ENCODE measurements at regions not wholly inside any gene's neighbourhood (a gene's known extent, or its start where the extent isn't known, plus 50 kb on each side); places are given as distances from the start of the nearest gene placed in this dataset.

DNA sequence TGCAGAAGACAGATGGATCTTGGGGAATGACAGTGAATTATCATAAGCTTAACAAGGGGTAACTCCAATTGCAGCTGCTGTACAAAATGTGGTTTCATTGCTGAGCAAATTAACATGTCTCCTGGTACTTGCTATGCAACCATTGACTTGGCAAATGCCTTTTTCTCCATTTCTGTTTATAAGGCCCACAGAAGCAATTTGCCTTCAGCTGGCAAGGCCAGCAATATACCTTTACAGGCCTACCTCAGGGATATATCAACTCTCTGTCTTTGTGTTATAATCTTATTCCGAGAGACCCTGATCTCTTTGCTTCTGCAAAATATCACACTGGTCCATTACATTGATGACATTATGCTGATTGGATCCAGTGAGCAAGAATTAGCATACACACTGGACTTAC, 52.7 kb upstream of the KIAA0040 start:
- intact Hi-C loops (cut with micrococcal nuclease; ENCODE audit: unreplicated experiment) (no loop called here), in situ Hi-C loops (cut with HindIII; ENCODE audit: low pct_unique_long_range_greater_than_20kb, low sequenced_read_pairs) (no loop called here)
- H3K4me3 ChIP-seq (ENCODE audit: low read depth in 2 of 2, low read length in 2 of 2), result no peak overlapping the region
- ATAC-seq, result no peak
- POLR2A ChIA-PET, result interaction anchor here (0.6 kb wide), 1 partner anchor 950 kb away, joined by 3 read pairs; no protein-coding TSS in a partner anchor
- TF ChIP-seq, protein P1, sequence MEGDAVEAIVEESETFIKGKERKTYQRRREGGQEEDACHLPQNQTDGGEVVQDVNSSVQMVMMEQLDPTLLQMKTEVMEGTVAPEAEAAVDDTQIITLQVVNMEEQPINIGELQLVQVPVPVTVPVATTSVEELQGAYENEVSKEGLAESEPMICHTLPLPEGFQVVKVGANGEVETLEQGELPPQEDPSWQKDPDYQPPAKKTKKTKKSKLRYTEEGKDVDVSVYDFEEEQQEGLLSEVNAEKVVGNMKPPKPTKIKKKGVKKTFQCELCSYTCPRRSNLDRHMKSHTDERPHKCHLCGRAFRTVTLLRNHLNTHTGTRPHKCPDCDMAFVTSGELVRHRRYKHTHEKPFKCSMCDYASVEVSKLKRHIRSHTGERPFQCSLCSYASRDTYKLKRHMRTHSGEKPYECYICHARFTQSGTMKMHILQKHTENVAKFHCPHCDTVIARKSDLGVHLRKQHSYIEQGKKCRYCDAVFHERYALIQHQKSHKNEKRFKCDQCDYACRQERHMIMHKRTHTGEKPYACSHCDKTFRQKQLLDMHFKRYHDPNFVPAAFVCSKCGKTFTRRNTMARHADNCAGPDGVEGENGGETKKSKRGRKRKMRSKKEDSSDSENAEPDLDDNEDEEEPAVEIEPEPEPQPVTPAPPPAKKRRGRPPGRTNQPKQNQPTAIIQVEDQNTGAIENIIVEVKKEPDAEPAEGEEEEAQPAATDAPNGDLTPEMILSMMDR (IDR thresholded peaks at IDR 0.05), result no peak
- no peak for TF ChIP-seq TCF7L2 (IDR thresholded peaks at IDR 0.05; ENCODE audit: low read depth, low read length)
- TF ChIP-seq POLR2AphosphoS5 (IDR thresholded peaks at IDR 0.05; ENCODE audit: low read depth, low read length), result no peak
- H3K36me3 ChIP-seq (ENCODE audit: control insufficient read depth, insufficient read depth, low read length), result no peaks in the 10 kb centered on the region
- H3K27me3 ChIP-seq (ENCODE audit: control insufficient read depth, insufficient read depth, low read length), result no peaks in the 10 kb centered on the region
- CTCF ChIA-PET, result no interaction called here
- H3K27ac ChIP-seq (ENCODE audit: low read length), result no peak overlapping the region
- no peaks in the 10 kb centered on the region for H3K4me1 ChIP-seq (ENCODE audit: control insufficient read depth, insufficient read depth, low read length)
- BruUV-seq (replicated peaks), result no TSS peak
- DNase-seq (ENCODE audit: low read depth, low spot score), result no peak
- no peaks in the 10 kb centered on the region for H3K9me3 ChIP-seq (ENCODE audit: control insufficient read depth, insufficient read depth, low read depth, low read length)

DNA sequence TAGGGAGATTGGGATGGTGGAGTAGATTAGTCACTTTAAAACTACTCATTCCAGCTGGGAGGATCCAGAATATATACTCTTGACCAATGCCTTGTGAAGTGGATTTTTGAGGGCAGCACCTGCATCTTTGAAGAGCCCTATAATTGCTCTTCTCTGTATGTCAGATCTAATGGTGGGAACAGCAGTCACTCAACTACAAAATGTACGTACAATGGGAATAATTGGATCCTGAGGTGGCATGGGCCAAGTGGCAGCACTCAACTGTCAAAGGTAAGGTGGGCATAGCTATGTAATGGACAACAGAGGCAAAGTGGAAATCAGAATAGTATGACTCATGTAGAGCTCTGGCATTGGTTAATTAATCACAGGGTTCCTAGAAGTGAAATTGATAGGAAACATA, 51.6 kb upstream of the KIAA0040 start:
- Histone ChIP-seq H3K4me1 (ENCODE audit: control insufficient read depth, insufficient read depth, low read length) (no peaks in the 10 kb centered on the region), H3K36me3 (ENCODE audit: control insufficient read depth, insufficient read depth, low read length) (no peaks in the 10 kb centered on the region), H3K4me3 (ENCODE audit: low read depth in 2 of 2, low read length in 2 of 2) (no peak overlapping the region), H3K27ac (ENCODE audit: low read length) (no peak overlapping the region), H3K9me3 (ENCODE audit: control insufficient read depth, insufficient read depth, low read depth, low read length) (no peaks in the 10 kb centered on the region), H3K27me3 (ENCODE audit: control insufficient read depth, insufficient read depth, low read length) (no peaks in the 10 kb centered on the region)
- BruUV-seq (replicated peaks), result no TSS peak
- intact Hi-C loops (cut with micrococcal nuclease; ENCODE audit: unreplicated experiment), result no loop called here
- ChIA-PET CTCF (no interaction called here), POLR2A (no interaction called here)
- TF ChIP-seq POLR2AphosphoS5 (IDR thresholded peaks at IDR 0.05; ENCODE audit: low read depth, low read length), result no peak
- TF ChIP-seq, protein P2, sequence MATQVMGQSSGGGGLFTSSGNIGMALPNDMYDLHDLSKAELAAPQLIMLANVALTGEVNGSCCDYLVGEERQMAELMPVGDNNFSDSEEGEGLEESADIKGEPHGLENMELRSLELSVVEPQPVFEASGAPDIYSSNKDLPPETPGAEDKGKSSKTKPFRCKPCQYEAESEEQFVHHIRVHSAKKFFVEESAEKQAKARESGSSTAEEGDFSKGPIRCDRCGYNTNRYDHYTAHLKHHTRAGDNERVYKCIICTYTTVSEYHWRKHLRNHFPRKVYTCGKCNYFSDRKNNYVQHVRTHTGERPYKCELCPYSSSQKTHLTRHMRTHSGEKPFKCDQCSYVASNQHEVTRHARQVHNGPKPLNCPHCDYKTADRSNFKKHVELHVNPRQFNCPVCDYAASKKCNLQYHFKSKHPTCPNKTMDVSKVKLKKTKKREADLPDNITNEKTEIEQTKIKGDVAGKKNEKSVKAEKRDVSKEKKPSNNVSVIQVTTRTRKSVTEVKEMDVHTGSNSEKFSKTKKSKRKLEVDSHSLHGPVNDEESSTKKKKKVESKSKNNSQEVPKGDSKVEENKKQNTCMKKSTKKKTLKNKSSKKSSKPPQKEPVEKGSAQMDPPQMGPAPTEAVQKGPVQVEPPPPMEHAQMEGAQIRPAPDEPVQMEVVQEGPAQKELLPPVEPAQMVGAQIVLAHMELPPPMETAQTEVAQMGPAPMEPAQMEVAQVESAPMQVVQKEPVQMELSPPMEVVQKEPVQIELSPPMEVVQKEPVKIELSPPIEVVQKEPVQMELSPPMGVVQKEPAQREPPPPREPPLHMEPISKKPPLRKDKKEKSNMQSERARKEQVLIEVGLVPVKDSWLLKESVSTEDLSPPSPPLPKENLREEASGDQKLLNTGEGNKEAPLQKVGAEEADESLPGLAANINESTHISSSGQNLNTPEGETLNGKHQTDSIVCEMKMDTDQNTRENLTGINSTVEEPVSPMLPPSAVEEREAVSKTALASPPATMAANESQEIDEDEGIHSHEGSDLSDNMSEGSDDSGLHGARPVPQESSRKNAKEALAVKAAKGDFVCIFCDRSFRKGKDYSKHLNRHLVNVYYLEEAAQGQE (IDR thresholded peaks at IDR 0.05; ENCODE audit: insufficient read depth in 1 of 2, low read depth in 2 of 2, low read length in 1 of 2), result no peak
- TF ChIP-seq, protein P1 (IDR thresholded peaks at IDR 0.05), result no peak
- ATAC-seq, result no peak
- DNase-seq (ENCODE audit: low read depth, low spot score), result no peak
- in situ Hi-C loops (cut with HindIII; ENCODE audit: low pct_unique_long_range_greater_than_20kb, low sequenced_read_pairs), result no loop called here
